ENCODE measurements at regions not wholly inside any gene's neighbourhood (a gene's known extent, or its start where the extent isn't known, plus 50 kb on each side); places are given as distances from the start of the nearest gene placed in this dataset.

- TF ChIP-seq CTCF (conservative IDR thresholded peaks at IDR 0.05; ENCODE audit: low read depth, low read length) (no peak), EZH2 (IDR thresholded peaks at IDR 0.05; ENCODE audit: borderline replicate concordance, low read depth, low read length, poor library complexity, severe bottlenecking) (no peak)
Measured at GRCh38 chr3:519026-519425, 322.5 kb downstream of the CHL1 start.
